ENCODE measurements at regions not wholly inside any gene's neighbourhood (a gene's known extent, or its start where the extent isn't known, plus 50 kb on each side); places are given as distances from the start of the nearest gene placed in this dataset.

DNA sequence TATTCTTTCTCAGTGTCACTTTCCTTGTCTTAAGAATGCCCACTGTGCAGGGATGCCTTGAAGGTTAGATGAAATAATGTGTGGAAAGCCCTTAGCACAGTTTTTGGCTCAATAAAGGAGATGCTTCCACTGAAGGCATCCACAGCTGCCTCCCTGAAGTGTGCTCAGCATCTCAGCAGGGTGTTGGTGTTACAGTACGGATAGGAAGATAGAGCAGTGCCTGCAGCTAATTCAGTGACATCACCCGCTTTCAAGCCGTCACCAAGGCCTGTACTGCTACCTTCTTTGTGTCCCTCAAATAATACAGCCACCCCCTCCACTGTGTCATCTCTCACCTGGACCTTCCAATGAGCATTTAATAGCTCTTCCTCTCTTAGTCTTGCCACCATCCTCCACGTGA, 59.0 kb downstream of the NDUFS5 start:
- no peak for DNase-seq (ENCODE audit: low read depth in 2 of 2, low spot score in 1 of 2)

DNA sequence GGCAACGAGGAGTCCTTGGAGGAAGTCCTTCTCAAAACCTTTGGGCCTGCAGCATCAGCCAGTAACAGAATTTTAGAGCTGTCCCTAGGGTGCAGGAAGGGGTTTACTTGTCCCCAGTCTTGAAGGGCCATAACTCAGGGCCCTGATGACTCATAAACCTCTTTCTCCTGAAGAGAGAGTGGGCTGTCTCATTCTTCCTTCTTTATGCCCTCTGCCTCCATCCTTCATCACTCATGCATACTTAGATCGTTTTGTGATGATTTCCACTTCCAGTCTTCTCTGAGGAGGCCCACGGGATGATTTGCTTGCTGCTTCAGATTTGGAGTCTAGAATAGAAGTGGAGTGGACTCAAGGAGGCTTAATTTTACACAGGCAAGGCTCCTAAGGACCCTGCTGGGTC, 60.2 kb downstream of the NDUFS5 start:
- no peak for DNase-seq (ENCODE audit: low read depth in 2 of 2, low spot score in 1 of 2)

GRCh38 chr1:39086865-39087409, 60.8 kb downstream of the NDUFS5 start:
- no peak for DNase-seq (ENCODE audit: low read depth in 2 of 2, low spot score in 1 of 2)

GRCh38 chr1:39087435-39087834, 61.3 kb downstream of the NDUFS5 start:
- no peak for DNase-seq (ENCODE audit: low read depth in 2 of 2, low spot score in 1 of 2)

DNA sequence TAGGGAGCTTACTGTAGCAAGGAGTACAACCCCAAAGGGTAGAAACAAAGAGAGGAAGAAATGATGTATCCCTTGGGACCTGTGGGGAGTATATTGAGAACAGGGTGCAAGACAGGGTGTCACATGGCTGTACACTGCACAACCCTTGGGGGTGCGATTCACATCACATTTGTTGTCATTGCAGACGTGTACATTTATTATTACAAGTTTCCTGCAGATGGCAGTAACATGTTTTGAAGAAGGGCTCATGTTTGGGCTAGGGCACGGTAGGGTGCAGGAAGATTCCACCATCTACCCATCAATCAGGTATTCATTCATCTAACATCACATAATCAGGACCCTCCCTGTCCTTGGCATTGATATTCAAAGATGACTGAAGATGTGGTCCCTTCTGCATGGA, 62.5 kb downstream of the NDUFS5 start:
- no peak for DNase-seq (ENCODE audit: low read depth in 2 of 2, low spot score in 1 of 2)

GRCh38 chr1:39089931-39090521, 63.9 kb downstream of the NDUFS5 start:
- DNase-seq (ENCODE audit: low read depth in 2 of 2, low spot score in 1 of 2), result no peak

DNA sequence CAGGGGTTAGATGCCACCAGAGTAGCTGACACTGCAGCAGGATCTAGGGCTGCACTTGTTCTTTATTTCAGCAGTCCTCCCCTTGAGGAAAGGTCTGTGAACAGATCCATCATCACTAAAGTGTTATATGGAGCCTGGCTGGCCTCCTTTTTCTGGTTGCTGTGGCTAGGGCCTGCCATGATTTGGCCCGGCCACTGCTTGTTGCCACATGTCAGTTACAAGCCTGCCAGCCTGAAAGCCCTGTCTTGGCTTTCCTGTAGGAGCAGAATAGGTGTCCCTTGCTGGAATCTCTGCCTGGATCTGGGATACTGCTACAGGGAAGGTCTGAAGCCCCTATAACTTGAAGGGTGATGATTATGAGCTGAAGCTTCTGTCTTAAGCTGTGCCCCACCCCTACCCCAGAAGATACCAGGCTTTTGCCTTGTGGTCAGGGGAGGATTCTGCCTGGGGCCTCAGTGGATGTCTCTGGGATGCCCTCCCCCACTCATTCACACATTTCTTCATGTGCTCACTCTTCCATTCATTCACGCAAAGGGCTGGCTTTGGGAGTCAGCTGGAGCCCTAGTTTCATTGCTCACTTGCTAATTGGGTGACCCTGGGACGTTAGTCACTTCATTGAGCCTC, 64.7 kb downstream of the NDUFS5 start:
- no peak for DNase-seq (ENCODE audit: low read depth in 2 of 2, low spot score in 1 of 2)

DNA sequence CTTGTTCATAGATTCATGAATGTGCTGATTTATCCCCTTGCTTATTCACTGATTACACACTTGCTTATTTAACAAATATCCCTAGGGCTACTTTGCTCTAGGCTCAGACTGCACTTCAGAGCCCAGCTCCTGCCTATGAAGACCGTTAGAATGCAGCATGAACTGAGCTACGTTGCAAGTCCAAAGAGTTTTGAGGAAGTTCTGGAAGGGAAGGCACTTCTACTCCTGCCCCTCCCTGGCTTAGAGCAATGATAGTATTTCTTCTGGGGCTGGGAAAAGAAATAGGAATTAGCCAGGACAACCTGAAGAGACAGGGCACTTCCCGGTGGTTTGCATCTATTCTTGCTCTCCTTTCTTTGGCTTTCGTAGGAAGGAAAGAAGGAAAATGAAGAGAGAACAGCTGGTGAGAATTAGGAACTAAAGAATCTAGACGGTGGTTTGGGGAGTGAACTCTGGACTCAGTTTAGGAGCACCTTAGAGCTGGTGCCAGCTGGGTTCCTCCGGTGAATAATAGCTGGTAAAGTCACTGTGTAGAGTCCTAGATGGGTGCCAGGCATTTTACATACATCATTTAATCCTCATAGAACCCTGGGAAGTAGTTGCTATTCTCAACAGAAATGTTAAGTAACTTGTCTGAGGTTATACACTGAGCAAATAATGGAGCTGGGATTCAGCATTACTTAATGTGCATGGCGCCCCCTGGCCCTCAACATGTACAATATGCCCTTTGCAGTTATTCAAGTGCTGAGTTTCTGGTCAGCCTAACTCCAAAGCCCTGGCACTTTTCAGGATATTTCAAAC, 65.9 kb downstream of the NDUFS5 start:
- DNase-seq (ENCODE audit: low read depth in 2 of 2, low spot score in 1 of 2), result no peak

GRCh38 chr1:39094685-39095084, 68.5 kb downstream of the NDUFS5 start:
- DNase-seq (ENCODE audit: low read depth in 2 of 2, low spot score in 1 of 2), result no peak

- peak in 1 of 2 donors; percentile 30 for DNase-seq (ENCODE audit: low read depth in 2 of 2, low spot score in 1 of 2)
These were observed 72.5 kb downstream of the NDUFS5 start for GRCh38 chr1:39098546-39099250.

DNA sequence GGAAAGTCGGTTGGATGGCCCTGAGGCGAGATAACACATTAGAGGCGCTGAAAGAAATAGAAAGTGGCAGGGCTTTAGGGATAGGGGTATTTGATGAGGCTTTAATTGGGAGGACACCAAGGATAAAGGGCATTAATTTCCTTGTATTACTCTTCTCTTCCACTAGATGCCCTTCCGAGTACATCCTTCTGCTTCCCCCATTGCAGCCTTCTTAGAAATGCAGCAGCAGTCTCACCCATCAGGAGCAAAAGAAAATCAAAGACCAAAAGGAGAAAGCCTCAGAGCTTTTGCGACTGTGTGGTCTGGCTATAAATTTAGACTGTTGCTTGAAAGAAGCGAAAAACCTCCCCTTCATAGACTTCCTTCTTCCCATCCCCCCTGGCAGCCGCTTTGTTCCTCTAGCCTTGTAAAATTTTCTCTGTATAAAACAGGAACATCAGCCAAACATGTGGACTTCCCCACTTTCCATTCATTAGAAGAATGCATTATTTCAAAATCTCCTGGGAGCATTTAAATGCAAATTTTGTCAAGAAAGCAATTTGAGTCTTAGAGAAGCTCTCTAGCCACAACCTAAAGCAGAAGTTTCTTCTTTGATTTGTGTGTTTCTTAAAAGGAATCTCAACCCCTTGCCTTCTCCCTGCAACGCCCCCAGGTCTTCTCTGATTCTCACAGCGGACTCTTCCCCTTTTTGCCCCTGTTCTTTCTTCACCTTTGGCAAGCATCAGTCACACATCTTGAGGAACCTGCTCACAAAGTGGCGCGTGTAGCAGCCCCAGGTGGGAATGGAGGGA, 76.6 kb downstream of the NDUFS5 start:
- DNase-seq (ENCODE audit: low read depth in 2 of 2, low spot score in 1 of 2), result no peak

DNA sequence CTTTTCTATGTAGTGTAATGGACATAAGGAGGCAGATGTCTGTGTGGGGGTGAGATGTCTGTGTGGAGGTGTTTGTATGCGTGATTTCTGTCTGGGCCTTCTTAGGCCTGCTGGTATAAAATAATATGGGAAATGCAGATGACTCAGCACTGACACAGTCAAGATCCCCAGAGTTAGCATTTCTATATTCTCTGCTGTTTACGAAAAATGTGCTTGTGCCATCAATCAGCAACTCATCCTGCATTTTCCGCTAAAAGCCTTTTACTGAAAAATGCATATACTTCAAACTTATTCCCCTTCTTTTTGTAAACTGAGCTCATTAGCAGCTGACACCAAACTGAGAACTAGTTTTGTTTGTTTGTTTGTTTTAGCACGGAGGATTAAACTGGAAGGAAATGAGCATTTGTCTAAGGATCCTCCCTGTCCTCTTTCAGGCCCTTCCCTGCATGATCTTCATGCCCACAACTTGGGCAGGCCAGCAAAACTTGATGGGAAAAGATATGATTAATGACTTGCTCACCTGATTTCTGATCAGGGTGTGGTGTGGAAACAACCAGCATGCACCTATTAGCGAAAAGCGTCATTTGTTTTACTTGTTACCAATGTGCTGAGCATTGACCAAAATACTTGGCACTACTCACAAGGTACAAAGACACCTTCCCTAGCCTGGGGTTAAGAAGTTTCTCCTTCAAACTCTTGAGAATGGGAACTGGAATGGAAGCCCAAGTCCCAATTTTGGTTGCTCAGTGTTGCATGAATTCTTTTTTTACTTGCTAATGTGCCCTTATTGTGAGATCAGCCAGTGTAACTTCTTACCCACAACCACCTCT, 77.4 kb downstream of the NDUFS5 start:
- DNase-seq (ENCODE audit: low read depth in 2 of 2, low spot score in 1 of 2), result no peak

GRCh38 chr1:39104158-39105060, 78.3 kb downstream of the NDUFS5 start:
- DNase-seq (ENCODE audit: low read depth in 2 of 2, low spot score in 1 of 2), result no peak

DNA sequence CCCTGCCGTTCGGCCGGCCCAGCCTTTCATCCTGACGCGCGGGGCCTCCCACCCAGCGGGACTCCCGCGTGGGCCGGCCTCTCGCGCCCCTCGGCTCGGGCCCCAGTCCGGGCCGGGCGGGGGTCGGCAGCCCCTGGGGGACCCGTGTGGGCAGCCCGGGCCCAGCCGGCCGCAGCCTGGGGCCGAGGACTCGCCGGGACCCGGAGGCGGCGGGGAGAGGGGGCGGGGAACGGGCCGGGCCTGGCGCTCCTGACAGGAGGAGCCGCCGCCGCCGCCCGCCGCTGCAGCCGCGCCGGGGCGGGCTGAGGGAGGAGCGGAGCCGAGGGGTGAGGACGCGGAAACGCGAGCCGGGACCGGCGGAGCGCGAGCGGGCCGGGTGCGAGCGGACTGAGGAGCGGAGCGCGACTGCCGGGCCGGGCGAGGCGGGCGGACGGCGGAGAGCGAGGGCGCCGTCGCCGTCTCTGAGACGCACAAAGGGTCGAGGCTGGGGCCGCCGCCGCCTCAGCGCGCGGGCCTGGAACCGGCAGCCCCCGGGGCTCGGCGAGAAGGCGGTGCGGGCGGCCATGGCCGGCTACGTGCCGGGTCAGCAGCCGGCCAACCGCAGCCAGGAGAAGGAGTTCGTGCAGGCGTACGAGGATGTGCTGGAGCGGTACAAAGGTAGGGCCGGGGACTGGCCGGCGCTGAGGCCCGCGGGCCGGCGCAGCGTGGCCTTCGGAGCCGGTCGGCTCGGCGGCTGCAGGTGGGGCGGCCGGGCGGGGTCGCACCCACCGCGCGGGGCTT, 79.1 kb downstream of the NDUFS5 start:
- peak in 1 of 2 donors; percentile 27 for DNase-seq (ENCODE audit: low read depth in 2 of 2, low spot score in 1 of 2)

DNA sequence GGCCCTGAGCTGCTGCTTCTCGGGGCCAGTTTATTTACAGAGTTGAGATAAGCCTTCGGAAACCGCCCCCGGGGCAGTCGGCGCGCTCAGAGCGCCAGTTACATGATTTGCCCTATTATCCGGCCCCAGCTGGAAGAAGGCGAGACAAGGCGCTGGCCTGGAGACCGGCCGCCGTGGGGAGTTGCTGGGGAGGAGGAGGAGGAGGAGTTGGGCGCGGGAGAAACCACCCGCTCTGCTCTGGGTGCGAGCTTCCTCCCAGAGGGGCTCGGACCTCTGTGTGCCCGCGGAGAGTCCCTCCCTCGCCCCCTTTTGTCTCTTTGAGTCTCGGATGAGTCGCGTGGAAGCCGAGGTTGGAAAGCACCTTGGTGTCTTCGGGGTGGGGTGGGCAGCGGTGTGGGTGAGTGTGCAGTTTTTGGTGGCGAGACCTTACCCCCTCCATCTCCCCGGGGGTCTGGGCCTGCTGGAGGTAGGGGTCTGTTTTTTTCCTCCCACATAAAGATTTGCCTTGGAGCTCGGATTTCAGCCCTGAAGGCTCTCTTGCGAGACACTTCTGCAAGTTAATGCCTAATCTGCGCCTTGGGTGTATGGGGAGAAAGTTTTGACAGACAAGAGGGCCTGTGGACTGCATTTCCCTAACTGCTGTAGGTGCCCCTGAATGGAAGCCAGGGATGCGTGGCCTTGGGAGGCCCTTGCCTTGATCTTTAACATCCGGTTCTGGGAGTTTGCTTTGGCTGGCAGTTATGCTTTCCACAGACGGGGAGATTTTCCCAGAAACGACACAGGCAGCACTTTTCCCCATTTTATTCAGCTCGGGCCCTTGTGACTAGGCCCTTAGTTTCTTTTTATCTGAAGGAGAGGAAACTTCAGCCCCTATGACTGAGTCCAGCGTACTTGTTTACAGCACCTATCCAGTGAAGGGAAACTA, 80.0 kb downstream of the NDUFS5 start:
- peak in 1 of 2 donors; percentile 34 for DNase-seq (ENCODE audit: low read depth in 2 of 2, low spot score in 1 of 2)

GRCh38 chr1:39106801-39107327, 80.7 kb downstream of the NDUFS5 start:
- no peak for DNase-seq (ENCODE audit: low read depth in 2 of 2, low spot score in 1 of 2)
